ENCODE measurements at regions not wholly inside any gene's neighbourhood (a gene's known extent, or its start where the extent isn't known, plus 50 kb on each side); places are given as distances from the start of the nearest gene placed in this dataset.
A peak's percentile ranks its signal among the peaks of the same experiment; 100 is the strongest.

GRCh38 chr2:177314722-177315264 is 50.3 kb upstream of the NFE2L2 start:
- no peak for FAIRE-seq

- FAIRE-seq: no peak
These were observed 50.8 kb upstream of the NFE2L2 start for GRCh38 chr2:177315364-177315763.

GRCh38 chr2:177316756-177317155 is 52.2 kb upstream of the NFE2L2 start:
- no peak for FAIRE-seq

GRCh38 chr2:177317443-177317842 is 52.9 kb upstream of the NFE2L2 start:
- FAIRE-seq: no peak

GRCh38 chr2:177317857-177318256 is 53.3 kb upstream of the NFE2L2 start:
- FAIRE-seq: no peak

GRCh38 chr2:177318613-177319012 is 54.1 kb upstream of the NFE2L2 start:
- FAIRE-seq: no peak

- FAIRE-seq: no peak
These were observed 56.1 kb upstream of the NFE2L2 start for GRCh38 chr2:177320596-177320995.

- no peak for FAIRE-seq
These were observed 58.3 kb upstream of the NFE2L2 start for GRCh38 chr2:177322801-177323261.

GRCh38 chr2:177324797-177325196 is 60.3 kb upstream of the NFE2L2 start:
- FAIRE-seq: no peak

- FAIRE-seq: no peak
These were observed 61.0 kb upstream of the NFE2L2 start for GRCh38 chr2:177325554-177325953.

GRCh38 chr2:177326005-177326404 is 61.5 kb upstream of the NFE2L2 start:
- no peak for FAIRE-seq

GRCh38 chr2:177326591-177326990 is 62.1 kb upstream of the NFE2L2 start:
- no peak for FAIRE-seq

GRCh38 chr2:177327009-177327408 is 62.5 kb upstream of the NFE2L2 start:
- no peak for FAIRE-seq

- FAIRE-seq: no peak
These were observed 63.5 kb upstream of the NFE2L2 start for GRCh38 chr2:177328056-177328455.

GRCh38 chr2:177329064-177329463 is 63.5 kb upstream of the AGPS start:
- FAIRE-seq: no peak

GRCh38 chr2:177331466-177331997 is 61.0 kb upstream of the AGPS start:
- no peak for FAIRE-seq

GRCh38 chr2:177332026-177332991 is 60.3 kb upstream of the AGPS start:
- peak; percentile 91 for FAIRE-seq

GRCh38 chr2:177332992-177333388 is 59.6 kb upstream of the AGPS start:
- FAIRE-seq: no peak

- peak; percentile 90 for FAIRE-seq
These were observed 57.5 kb upstream of the AGPS start for GRCh38 chr2:177334940-177335543.

- no peak for FAIRE-seq
These were observed 56.6 kb upstream of the AGPS start for GRCh38 chr2:177335917-177336450.

- FAIRE-seq: no peak
These were observed 54.3 kb upstream of the AGPS start for GRCh38 chr2:177338177-177338721.

- no peak for FAIRE-seq
These were observed 52.4 kb upstream of the AGPS start for GRCh38 chr2:177340158-177340557.

GRCh38 chr2:177342736-177343135 is 49.8 kb upstream of the AGPS start:
- no peak for FAIRE-seq

All from endometrium (tissue), 2 donors.